ENCODE measurements at regions not wholly inside any gene's neighbourhood (a gene's known extent, or its start where the extent isn't known, plus 50 kb on each side); places are given as distances from the start of the nearest gene placed in this dataset.

GRCh38 chr9:129258823-129259301 lies 80.8 kb upstream of the IER5L start:
- no peak for TF ChIP-seq CTCF (conservative IDR thresholded peaks at IDR 0.05 in 1 of 2, IDR thresholded peaks at IDR 0.05 in 1 of 2; ENCODE audit: low read depth in 1 of 2, low read length in 2 of 2)
- TF ChIP-seq EZH2 (IDR thresholded peaks at IDR 0.05; ENCODE audit: low read length, missing control alignments), result no peak

Measured in fibroblast of lung (primary cell).